Neutrophil (primary cell): ENCODE measurements at regions not wholly inside any gene's neighbourhood (a gene's known extent, or its start where the extent isn't known, plus 50 kb on each side); places are given as distances from the start of the nearest gene placed in this dataset.

Experiments
- H3K27ac ChIP-seq: fragments of 200-600 bp; sonication (generic); 2 replicates; pipeline ENCODE4 v1.5.1; 2016; ENCODE audit warnings: mild to moderate bottlenecking, moderate library complexity
- H3K27me3 ChIP-seq: fragments of 200-600 bp; sonication (generic); 2 replicates; pipeline ENCODE4 v1.6.0; 2016; ENCODE audit warnings: mild to moderate bottlenecking
- H3K36me3 ChIP-seq: fragments of 200-600 bp; sonication (generic); 2 replicates; pipeline ENCODE4 v1.5.1; 2017
- H3K4me1 ChIP-seq, 2 experiments: fragments of 200-600 bp in 1 of 2; sonication (generic) in 1 of 2; 1 replicate in 1 of 2; 2 replicates in 1 of 2; pipeline versions ENCODE4 v1.5.1 to v1.6.1; 2013 to 2016; ENCODE audit warnings: low read depth in 1 of 2, low read length in 1 of 2, mild to moderate bottlenecking in 1 of 2, moderate library complexity in 1 of 2; ENCODE audit not compliant: control insufficient read depth in 1 of 2, insufficient read depth in 1 of 2
- H3K4me3 ChIP-seq, 2 experiments: fragments of 200-600 bp in 1 of 2; sonication (generic) in 1 of 2; 1 replicate in 1 of 2; 2 replicates in 1 of 2; pipeline ENCODE4 v1.5.1; 2013 to 2016; ENCODE audit warnings: low read depth in 1 of 2, low read length in 1 of 2, mild to moderate bottlenecking in 1 of 2, moderate library complexity in 1 of 2
- H3K9me3 ChIP-seq: fragments of 200-600 bp; sonication (generic); 2 replicates; pipeline ENCODE4 v1.5.1; 2016
- CTCF ChIP-seq: fragments of 200-600 bp; sonication (generic); IDR thresholded peaks from 2 replicates; pipeline ENCODE4 v1.5.1; 2016; ENCODE audit warnings: antibody characterized with exemption

- Histone ChIP-seq H3K36me3 (no peaks in the 10 kb centered on the region), H3K4me1 (no peaks in the 10 kb centered on the region), H3K27ac (no peak overlapping the region), H3K9me3 (no peaks in the 10 kb centered on the region), H3K27me3 (peaks cover 5% of the 10 kb centered on the region), H3K4me3 (no peak overlapping the region)
- no peak for TF ChIP-seq CTCF
Measured at GRCh38 chr9:107940616-107941595, 451.3 kb upstream of the KLF4 start.

GRCh38 chr9:107938801-107939386 lies 449.3 kb upstream of the KLF4 start:
- no peaks in the 10 kb centered on the region for H3K36me3 ChIP-seq
- no peaks in the 10 kb centered on the region for H3K9me3 ChIP-seq
- H3K27ac ChIP-seq: no peak overlapping the region
- no peaks in the 10 kb centered on the region for H3K4me1 ChIP-seq
- H3K27me3 ChIP-seq: peaks cover 5% of the 10 kb centered on the region
- no peak for TF ChIP-seq CTCF
- H3K4me3 ChIP-seq: no peak overlapping the region

- no peaks in the 10 kb centered on the region for H3K9me3 ChIP-seq
- no peaks in the 10 kb centered on the region for H3K4me1 ChIP-seq
- TF ChIP-seq CTCF: no peak
- H3K36me3 ChIP-seq: no peaks in the 10 kb centered on the region
- no peak overlapping the region for H3K27ac ChIP-seq
- peaks cover 16% of the 10 kb centered on the region for H3K27me3 ChIP-seq
- no peak overlapping the region for H3K4me3 ChIP-seq
Measured at GRCh38 chr9:107935931-107936330, 446.4 kb upstream of the KLF4 start.

GRCh38 chr9:107933516-107933915 lies 443.9 kb upstream of the KLF4 start:
- H3K27ac ChIP-seq: no peak overlapping the region
- H3K36me3 ChIP-seq: no peaks in the 10 kb centered on the region
- H3K4me3 ChIP-seq: no peak overlapping the region
- no peaks in the 10 kb centered on the region for H3K9me3 ChIP-seq
- peaks cover 10% of the 10 kb centered on the region for H3K27me3 ChIP-seq
- no peak for TF ChIP-seq CTCF
- H3K4me1 ChIP-seq: peaks cover 12 to 14% of the 10 kb centered on the region in 2 experiments

GRCh38 chr9:107933097-107933496 lies 443.5 kb upstream of the KLF4 start:
- H3K27me3 ChIP-seq: peaks cover 10% of the 10 kb centered on the region
- H3K9me3 ChIP-seq: no peaks in the 10 kb centered on the region
- H3K27ac ChIP-seq: no peak overlapping the region
- no peak overlapping the region for H3K4me3 ChIP-seq
- peaks cover 12 to 15% of the 10 kb centered on the region in 2 experiments for H3K4me1 ChIP-seq
- no peaks in the 10 kb centered on the region for H3K36me3 ChIP-seq
- no peak for TF ChIP-seq CTCF
